ENCODE measurements at regions not wholly inside any gene's neighbourhood (a gene's known extent, or its start where the extent isn't known, plus 50 kb on each side); places are given as distances from the start of the nearest gene placed in this dataset.
"Not testable (repeated sequence)": the region's sequence is repeated elsewhere in the genome, so short reads cannot be mapped to it uniquely, and the experiment has no call there.

DNA sequence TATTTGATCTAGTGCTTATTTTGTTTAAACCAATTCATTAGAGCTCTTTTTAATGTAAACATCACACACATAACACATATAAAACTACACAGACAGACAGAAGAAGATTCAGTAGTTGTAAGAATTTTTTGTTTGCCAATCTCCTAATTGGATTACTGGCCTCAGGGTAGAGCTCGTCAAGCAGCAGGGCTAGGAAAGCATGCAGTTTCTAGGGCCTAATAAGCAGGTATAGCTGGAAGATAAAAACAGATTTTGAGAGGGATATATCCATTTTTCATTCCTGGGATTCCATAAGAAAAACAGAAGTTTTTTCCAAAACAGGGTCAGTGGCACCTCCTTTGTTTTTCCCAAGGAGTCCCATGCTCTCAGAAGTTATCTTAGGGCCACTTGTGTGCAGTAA is 265.2 kb upstream of the SGO1 start:
- no peak for DNase-seq

DNA sequence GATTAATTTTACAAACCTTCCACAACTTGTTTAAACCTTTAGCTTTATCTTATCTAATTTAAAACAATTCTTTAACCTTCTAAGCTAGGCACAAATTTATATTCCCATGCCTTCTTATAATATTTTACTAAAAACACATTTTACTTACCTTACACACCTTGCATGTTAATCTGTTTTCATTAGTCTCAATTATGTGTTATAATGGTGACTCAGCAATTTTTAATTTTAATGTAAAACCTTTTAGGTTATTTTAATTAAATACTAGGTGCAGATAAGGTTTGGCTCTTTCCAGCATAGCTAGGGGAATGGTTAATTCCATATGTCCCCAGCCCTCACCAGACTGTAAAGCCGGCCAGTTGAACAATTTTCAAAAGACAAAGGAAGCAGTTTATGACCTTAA is 264.6 kb upstream of the SGO1 start:
- DNase-seq = no peak

GRCh38 chr3:20442846-20443245 is 256.8 kb upstream of the SGO1 start:
- no peak for DNase-seq

DNA sequence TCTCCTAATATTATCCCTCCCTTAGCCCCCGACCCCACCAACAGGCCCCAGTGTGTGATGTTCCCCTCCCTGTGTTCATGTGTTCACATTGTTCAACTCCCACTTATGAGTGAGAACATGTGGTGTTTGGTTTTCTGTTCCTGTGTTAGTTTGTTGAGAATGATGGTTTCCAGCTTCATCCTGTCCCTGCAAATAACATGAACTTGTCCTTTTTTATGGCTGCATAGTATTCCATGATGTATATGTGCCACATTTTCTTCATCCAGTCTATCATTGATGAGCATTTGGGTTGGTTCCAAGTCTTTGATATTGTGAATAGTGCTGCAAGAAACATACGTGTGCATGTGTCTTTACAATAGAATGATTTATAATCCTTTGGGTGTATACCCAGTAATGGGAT is 241.3 kb upstream of the SGO1 start:
- not testable (repeated sequence) for DNase-seq

GRCh38 chr3:20425138-20425537 is 239.1 kb upstream of the SGO1 start:
- DNase-seq = no peak

- DNase-seq = no peak
These were observed 238.1 kb upstream of the SGO1 start for GRCh38 chr3:20424086-20424485.

DNA sequence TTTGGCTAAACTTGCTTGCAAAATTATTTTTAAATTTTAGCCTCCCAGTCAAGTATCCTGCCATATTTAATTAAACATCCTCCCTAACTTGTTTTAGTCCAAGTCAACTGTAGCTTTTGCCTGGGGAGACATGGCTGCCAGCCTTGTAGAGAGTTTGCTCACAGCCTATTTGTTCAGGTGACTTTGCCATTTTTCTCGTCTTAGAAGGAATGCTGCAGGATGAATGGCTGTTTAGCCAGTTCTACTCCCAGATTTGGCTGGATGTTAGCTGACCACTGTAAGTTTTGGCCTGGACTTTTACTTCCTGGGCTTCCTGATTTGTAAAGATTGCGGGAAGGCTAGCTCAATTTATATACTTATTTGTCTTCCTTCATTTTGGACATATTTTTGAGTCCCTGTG is 236.4 kb upstream of the SGO1 start:
- DNase-seq = no peak

GRCh38 chr3:20417388-20418108 is 231.5 kb upstream of the SGO1 start:
- DNase-seq = no peak

DNA sequence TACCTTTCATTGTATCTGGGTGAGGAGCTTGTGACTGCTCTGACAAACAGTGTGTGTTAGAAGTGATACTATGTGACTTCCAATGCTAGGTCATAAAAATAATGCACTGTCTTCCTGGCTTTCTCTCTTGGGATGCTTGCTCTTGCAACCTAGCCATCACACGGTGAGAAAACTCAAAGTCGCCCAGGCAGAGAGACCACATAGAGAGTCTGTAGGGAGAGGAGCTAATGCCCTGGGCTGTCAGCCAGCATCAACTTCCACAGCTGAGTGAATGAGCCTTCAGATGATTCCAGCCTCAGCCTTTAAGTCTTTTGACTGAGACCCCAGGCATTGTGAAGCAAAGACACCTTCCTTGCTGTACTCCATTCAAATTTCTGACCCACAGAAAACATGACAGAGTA is 220.6 kb upstream of the SGO1 start:
- DNase-seq = no peak

GRCh38 chr3:20405744-20406143 is 219.7 kb upstream of the SGO1 start:
- DNase-seq = no peak

DNA sequence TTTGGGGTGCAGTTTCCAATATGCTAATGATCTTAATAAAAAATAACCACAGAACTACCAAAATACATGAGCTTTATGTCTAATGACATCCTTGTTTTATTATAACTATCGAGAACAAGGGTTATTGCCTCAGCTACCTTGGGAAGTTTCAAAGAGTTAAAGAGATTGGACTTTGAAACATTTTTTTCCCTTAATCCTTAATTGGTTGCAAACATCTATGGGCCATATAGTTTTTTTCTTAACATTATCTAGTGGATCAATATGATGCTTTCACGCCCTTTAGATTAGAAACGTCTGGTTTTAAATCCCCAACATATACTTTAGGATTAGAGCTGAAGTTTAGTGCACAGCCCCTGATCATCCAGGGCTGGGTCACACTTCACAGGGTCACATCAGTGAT is 219.2 kb upstream of the SGO1 start:
- DNase-seq = no peak

DNA sequence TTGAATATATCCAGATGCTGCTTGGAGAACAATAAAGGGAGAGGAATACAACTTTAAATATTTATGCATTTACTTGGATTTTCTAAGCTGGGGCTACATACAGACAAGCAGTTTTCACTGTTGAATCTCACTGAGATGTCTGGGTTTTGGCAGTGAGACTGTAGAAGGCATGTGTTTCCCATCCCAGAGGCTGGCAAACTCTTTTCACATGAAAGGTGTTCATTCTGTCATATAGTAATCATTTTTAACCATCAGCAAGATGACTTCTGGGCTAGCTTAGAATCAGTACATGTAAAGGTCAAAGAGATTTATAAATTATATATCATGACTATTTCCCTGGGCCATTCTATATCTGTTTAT is 218.7 kb upstream of the SGO1 start:
- no peak for DNase-seq

GRCh38 chr3:20403986-20404740 is 218.2 kb upstream of the SGO1 start:
- no peak for DNase-seq

DNA sequence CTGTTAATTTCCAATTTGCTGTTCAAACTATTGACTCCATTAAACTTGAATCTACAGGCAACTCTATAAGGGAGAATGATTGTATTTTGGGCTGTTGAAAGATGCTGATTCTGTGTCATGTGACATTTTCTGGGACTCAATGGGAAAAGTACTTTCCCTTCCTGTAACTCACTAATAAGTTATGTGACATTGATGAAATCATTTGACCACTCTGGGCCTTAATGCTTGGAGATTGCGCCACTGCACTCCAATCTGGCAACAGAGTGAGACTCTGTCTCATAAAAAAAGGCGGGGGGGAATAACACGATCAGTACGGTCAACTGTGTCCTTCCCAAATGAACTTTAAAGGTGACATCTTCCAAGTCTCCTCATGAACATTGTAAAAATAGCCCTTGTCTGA is 215.2 kb upstream of the SGO1 start:
- DNase-seq = no peak

DNA sequence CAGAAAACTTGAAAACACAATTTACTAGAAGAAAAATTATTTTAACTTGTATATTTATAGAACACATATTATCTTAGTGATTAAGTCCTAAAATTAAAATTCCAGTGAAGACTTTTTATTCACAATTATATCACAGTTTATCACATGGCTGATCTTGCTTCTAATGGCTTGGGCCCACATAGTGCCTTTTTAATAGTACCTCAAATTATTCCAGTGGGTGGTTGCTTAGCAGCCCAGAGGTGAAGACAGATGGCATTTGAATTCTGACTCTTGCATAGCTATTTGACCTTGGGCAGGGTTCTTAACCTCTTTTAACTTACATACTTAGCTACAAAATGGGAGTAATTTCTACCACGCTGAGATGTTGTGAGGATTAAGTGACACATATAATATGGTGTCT is 214.7 kb upstream of the SGO1 start:
- DNase-seq = no peak

- DNase-seq = no peak
These were observed 214.3 kb upstream of the SGO1 start for GRCh38 chr3:20400281-20400680.

- no peak for DNase-seq
These were observed 210.3 kb upstream of the SGO1 start for GRCh38 chr3:20396335-20396734.

DNA sequence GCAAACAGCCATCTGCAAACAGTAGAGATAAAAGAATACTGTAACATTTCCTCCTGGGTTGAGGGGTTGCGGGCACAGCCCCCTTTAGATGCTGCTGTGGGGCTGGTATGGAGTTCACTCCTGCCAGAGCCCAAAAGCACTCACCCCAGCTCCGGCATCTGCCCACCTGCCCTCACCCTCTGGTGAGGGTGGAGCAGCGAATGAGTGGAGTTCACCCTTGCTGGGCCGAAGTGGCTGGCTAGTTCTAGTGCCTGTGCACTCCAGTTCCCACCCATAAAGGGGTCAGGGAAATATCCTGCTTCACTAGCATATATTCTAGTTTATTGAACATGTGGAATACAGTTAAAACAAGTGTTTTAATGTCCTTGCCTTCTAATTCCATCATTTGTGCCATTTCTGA is 209.7 kb upstream of the SGO1 start:
- no peak for DNase-seq

DNA sequence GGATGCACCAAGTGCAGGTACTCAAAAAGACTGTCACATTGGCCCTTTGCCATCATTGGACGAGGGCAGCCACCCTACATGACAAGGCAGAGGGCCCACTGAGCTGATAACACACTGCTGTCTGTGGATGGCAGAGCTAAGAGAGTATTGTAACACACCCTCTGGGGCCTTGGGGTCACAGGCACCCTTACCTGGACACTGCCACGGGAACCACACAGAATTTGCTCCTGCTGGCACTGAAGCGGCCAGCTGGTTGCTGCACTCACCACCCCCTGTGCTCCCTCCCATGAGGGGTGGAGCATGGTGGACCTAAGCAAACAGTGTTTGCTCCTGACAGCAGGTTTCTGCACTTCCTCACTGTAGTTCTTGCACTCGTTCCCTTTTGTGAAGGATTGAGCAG is 208.2 kb upstream of the SGO1 start:
- DNase-seq = no peak

GRCh38 chr3:20391644-20392043 is 205.6 kb upstream of the SGO1 start:
- DNase-seq = no peak

DNA sequence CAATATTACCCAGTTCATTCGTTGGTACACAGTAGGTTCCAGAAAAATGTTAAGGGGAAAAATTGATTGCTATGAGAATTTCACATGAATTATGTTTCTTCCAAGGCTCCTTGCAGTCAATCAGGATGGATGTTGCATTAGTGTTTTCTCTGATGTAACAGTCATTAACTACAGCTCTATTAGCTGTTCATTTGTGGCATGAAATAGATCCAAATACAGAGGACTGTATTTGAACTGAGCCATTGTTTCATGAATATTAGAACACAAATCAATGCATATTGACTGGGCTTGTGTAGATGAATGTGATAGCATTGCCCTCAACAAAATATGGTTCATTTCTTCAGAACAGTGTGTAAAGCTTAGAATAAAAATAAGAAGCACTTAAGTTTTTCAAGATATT is 203.0 kb upstream of the SGO1 start:
- no peak for DNase-seq

GRCh38 chr3:20380295-20380694 is 194.3 kb upstream of the SGO1 start:
- DNase-seq = no peak

DNA sequence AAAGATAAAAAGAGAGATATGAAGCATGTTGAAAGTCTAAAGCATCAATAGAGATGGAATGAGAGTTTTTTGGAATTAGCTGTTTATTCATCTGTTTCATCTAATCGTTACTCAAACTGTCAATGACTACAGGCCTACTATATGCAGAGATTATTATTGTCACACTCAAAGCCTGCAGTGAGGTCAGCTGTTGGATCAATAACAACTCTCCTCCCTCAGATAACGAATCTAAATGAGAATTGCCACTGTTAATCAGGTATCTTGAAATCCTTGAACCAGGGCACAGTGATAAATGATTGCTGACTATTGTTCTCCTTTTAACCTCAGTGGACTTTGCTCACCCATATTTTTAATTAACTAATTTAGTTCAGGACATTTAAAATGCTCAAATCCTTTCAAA is 192.3 kb upstream of the SGO1 start:
- no peak for DNase-seq

DNA sequence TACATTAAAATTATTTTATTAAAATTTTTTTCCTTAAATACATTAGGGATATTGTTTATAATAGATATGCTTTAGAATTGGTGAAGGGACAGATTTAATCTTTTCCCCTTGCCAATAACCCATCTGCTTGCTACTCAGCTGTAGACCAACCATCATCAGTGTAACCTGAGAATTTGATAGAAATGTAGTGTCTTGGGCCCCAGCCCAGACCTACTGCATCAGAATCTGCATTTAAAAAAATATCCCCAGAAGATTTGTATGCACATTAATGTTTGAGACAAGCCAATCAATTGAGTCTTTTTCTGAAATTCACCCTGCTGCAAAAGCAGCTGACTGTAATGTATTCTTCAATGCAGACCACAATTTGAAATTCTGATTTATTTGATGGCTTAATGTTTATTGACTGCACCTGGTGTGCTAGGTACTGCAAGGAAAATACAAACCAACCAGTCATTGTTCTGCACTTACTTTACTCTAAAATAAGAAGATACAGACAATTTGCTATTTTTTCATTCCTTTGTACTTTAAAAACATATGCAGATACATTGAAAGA is 190.7 kb upstream of the SGO1 start:
- DNase-seq = no peak

- no peak for DNase-seq
These were observed 189.3 kb upstream of the SGO1 start for GRCh38 chr3:20375302-20375701.

All from SW 1271 (cell line).